ENCODE measurements at regions not wholly inside any gene's neighbourhood (a gene's known extent, or its start where the extent isn't known, plus 50 kb on each side); places are given as distances from the start of the nearest gene placed in this dataset.
"Not testable (repeated sequence)": the region's sequence is repeated elsewhere in the genome, so short reads cannot be mapped to it uniquely, and the experiment has no call there.

DNA sequence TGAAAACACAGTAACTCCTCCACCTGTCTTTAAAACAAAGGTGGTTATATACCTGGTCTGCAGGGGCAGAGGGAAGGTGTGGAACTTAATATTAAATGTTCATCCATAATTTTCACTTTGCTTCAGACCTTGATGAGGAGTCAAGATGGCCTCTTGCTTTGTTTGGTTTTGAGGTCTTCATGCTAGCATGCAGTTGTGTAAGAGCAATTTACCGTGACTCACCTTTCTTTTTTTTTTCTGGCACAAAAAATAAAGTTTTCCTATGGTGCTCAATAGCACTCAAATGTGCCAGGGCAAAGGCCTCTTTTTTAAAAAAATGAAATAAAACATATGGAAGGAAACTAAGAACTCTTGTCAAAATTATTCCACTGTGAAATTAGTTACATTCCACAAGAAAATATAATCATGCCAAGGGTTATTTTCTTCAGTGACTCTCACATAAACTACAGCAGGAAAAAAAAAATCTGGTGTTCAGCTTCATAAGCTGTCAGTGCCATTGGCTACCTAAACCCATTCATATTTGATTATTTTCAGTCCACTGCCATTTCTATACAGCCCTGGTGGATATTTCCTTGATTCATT is 128.2 kb downstream of the SLC7A11 start:
- no peak for DNase-seq (ENCODE audit: low spot score)

DNA sequence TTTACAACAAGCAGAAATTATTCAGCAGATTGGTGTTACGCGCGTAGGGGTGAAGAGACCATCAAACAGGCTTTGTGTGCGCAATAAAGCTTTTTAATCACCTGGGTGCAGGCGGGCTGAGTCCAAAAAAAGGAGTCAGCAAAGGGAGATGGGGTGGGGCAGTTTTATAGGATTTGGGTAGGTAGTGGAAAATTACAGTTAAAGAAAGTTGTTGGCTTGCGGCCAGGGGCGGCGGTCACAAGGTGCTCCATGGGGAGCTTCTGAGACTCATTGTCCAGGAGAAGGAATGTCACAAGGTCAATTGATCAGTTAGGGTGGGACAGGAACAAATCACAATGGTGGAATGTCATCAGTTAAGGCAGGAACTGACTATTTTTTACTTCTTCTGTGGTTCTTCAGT is 129.3 kb downstream of the SLC7A11 start:
- not testable (repeated sequence) for DNase-seq (ENCODE audit: low spot score)

DNA sequence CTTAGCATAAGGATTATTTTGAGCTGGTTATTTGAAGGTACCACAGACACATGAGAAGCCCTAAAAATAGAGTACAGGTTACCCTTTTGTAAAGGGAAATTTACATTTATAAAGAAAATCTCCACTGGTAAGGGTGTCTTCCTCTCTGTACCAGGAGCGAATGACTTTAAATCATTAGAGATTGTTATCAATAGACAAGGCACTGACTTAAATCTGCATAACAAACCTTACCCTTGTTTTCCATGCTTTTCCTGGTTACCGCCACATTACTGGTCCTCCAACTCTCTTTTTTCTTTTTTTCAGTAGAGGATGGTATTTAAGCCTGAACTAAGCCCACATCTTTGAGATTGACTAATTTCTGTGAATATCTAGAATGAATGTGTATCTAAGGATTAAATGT is 129.8 kb downstream of the SLC7A11 start:
- DNase-seq (ENCODE audit: low spot score) = no peak

DNA sequence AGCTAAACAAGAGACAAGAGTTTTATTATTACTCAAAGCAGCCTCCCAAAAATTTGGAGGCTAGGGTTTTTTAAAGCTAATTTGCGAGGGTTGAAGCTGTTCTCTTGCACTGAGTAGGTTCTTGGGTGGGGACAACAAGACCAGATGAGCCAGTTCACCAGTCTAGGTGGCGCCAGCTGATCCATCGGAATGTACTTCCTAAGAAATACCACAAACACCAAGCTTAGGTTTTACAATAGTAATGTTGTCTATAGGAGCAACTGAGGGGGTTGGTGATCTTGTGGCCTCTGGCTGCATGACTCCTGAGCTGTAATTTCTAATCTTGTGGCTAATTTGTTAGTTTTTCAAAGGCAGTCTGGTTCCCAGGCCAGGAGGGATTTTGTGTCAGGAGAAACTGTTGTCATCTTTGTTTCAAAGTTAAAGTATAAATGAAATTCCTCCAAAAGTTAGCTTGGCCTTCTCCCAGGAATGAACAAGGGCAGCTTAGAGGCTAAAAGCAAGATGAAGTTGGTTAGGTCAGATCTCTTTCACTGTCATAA is 130.6 kb downstream of the SLC7A11 start:
- DNase-seq (ENCODE audit: low spot score) = no peak

DNA sequence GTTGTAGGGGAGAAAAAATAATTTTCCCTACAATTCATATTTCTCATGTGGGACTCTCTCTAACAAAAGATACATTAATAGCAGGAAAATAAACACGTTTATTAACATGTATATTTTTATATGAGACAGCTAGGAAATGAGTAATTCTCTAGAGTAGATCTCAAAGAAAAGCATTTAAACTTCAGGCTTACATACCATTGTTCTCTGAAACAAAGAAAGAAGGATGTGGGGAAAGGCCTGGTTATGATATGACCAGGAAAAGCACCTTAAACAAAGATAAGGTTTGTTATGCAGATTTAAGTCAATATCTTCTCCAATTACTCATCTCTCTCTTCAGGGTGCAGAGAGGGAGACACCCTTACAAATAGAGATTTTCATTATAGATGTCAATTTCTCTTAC is 131.3 kb downstream of the SLC7A11 start:
- DNase-seq (ENCODE audit: low spot score) = no peak

DNA sequence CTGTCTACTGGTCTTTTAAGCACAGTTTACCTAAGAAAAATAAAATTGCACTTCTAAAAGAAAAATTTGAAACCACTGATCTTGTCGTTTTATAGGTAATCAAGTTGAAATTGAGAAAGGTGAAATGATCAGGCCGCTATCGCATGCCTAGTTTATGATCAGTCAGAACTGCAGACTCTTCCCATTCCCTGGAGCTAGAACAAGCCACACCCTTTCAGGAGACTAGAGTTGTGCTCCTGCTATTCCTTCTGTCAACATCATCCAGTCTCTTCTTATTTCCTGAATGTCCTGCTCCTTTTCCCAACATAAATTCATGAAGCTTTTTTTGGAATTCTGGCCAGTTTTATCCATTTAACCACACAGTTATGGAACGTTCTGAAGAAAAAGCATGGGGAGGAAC is 135.1 kb downstream of the SLC7A11 start:
- DNase-seq (ENCODE audit: low spot score) = no peak

- no peak for DNase-seq (ENCODE audit: low spot score)
These were observed 136.8 kb downstream of the SLC7A11 start for GRCh38 chr4:138105331-138105730.

DNA sequence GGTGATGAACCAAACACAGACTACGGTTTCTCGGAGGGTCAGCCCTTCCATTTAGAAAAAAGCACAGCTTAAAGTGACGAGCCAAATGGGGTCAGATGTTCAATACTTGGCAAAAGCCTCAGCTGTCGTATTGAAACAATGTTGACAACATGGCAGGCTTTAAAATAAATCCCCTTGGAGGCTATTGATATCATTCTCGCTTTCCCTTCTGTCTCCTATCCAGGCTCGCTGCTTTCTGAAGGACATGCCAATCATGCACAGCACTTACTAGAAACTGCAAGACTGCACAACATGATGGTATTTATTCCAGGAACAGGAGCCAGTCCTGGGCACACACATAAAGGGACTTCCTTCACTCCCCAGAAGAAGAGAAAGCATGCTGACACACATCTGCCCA is 137.9 kb downstream of the SLC7A11 start:
- DNase-seq (ENCODE audit: low spot score) = no peak

- DNase-seq (ENCODE audit: low spot score) = no peak
These were observed 138.4 kb downstream of the SLC7A11 start for GRCh38 chr4:138103597-138104283.

- DNase-seq (ENCODE audit: low spot score) = no peak
These were observed 142.8 kb downstream of the SLC7A11 start for GRCh38 chr4:138099385-138099784.

DNA sequence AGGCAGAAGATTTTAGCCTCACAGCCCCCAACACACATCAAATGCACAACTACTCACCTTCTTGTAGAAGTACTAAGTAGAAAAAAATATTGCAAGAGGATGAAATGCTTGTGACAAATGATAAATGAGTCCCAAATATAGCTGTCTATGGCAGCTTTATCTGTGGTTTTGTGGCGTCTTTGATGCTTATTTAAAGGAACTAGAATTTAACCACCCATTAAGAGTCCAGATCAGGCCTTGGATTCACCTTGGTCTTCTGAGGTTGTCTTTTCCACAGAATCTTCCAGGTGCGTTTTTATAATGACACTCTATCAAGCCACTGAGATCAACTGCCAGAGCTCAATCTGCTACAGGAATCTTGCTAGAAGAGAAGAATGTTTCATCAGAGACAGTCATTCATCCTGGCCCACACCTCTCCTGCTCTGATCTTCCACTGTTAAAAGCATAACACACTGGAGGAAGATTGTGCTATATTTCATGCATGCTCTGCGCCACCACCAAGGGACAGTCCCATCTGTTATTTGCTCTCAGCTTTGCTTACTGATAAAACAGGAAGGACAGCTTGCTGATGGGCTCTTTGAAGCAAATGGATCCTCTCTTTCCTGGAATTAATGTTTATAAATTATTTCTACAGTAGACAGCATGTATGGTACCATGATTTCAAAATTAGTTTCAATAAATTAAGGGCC is 144.1 kb downstream of the SLC7A11 start:
- DNase-seq (ENCODE audit: low spot score) = no peak

GRCh38 chr4:138096384-138097062 is 145.6 kb downstream of the SLC7A11 start:
- no peak for DNase-seq (ENCODE audit: low spot score)

DNA sequence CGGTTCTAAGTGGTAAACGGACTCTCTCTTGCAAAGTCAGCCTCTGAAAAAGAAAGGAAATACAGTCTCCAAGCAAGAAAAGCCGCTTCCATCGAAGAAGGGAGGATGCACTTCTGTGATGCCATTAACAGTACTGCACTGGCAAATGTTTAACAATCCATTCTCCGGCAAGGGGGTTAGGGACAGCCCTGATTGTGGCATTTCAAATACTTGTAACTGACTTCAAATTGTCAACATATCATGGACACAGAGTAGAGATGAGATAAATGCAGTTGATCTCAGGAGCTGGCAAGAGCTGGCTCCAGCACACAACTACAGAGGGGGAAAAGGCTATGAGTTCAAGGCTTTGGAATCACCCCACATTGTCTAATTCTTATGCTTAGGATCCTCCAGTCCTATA is 146.8 kb downstream of the SLC7A11 start:
- no peak for DNase-seq (ENCODE audit: low spot score)

DNA sequence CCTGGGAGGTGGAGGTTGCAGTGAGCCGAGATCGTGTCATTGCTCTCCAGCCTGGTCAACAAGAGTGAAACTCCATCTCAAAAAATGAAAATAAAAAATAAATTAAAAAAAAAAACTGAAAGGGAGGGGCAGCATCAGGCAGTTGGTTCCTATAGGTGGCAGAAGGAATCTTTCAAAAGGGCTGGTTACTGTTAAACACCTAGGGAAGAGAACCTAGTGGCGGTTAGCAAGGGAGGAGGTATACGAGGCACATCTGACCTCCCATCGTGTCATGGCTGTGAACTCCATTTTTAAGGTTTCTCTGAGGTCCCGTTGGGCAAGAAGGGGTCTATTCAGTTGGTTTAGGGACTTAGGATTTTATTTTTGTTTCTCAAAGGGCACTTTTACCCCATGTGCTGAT is 150.1 kb downstream of the SLC7A11 start:
- no peak for DNase-seq (ENCODE audit: low spot score)

GRCh38 chr4:138090918-138091676 is 151.1 kb downstream of the SLC7A11 start:
- no peak for DNase-seq (ENCODE audit: low spot score)

DNA sequence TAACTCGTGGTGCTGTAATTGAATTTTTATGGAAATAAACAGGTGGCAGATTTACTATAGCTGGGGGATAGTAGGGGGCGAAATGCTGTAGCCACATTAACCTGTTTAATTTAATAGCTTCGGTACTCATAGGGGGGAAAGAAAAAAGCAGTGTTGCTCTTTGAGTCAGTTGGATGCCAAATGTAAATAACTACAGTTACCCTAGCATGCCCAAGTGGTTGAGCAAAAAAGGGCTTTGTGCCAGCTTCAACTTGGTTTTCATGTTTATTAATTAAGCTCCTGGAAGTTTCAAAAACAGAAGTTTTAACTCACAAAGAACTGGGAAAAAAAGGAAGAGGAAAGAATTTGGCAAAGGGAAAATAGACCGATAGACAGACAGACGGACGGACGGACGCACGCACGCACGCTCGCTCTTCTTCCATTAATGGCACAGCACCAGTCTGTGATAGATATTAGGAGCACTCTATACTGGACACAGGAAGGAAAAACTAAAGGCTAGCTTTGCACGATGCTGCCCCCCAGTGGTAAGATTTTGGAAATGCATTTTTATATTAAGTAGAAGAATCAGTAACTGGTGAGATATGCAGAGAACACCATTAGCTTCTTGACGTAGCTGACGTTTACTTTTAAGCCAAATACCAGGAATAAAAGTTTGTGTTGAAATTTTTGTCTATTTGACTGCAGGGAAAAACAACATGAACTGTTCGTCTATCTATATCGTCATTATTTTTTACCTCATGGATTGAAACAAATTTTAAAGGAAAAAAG is 151.8 kb downstream of the SLC7A11 start:
- peak; percentile 66 for DNase-seq (ENCODE audit: low spot score)

DNA sequence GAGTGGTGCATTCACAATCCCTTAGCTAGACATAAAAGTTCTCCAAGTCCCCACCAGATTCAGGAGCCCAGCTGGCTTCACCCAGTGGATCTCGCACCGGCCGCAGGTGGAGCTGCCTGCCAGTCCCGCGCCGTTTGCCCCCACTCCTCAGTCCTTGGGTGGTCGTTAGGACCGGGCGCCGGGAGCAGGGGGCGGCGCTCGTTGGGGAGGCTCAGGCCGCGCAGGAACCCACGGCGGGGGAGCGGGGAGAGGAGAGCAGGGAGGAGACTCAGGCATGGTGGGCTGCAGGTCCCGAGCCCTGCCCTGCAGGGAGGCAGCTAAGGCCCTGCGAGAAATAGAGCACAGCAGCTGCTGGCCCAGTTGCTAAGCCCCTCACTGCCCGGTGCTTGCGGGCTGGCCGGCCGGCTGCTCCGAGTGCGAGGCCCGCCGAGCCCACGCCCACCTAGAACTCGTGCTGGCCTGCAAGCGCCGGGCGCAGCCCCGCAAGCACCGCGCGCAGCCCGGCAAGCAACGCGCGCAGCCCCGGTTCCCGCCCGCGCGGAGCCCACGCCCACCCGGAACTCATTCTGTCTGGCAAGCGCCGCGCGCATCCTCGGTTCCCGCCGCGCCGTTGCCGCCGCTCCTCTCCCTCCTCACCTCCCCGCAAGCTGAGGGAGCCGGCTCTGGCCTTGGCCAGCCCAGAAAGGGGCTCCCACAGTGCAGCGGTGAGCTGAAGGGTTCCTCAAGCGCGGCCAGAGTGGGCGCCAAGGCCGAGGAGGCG is 153.5 kb downstream of the SLC7A11 start:
- DNase-seq (ENCODE audit: low spot score) = no peak

- DNase-seq (ENCODE audit: low spot score) = no peak
These were observed 155.0 kb downstream of the SLC7A11 start for GRCh38 chr4:138087066-138087719.

DNA sequence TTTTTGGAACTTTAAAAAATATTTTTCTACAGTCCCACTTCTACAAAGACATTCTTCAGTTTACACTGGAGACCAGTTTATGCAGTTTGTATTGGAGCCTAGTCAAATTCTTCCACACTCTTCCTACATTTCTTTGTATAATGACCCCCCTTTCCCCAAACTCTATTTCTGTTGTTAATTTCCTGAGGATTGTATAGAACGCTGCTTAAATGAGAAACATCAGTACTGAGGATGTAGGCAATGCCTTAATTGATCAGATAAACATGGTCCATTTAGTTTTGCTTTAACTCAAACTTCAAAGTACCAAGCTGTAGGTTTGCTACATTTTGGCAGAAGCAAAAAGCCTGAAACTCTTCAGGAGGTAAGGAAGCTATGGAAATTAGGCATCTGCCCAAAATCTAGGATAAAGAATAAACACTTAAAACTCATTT is 155.5 kb downstream of the SLC7A11 start:
- DNase-seq (ENCODE audit: low spot score) = no peak

Data from D341Med (cell line).